ENCODE measurements at regions not wholly inside any gene's neighbourhood (a gene's known extent, or its start where the extent isn't known, plus 50 kb on each side); places are given as distances from the start of the nearest gene placed in this dataset.

DNA sequence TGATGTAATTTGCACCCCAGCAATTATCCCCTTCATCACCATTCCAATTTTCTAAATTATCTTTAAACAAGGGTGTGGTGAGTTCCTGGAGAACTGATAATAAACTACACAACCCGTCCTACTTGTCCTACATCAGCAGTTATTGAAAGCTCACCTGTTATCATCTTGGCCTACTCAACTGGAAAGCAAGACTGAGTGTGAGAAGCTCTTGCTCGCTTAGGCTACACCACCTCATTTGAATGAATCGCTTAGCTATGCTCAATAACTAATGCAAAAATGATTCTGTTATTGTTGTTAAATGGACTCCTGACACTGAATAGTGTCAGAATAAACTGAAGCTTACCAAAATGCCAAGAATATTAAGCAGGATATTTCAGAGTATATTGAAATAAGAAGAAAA, 115.4 kb upstream of the BTG1 start:
- no peak for TF ChIP-seq SUZ12 (IDR thresholded peaks at IDR 0.05; ENCODE audit: extremely low read depth, insufficient read depth, insufficient read length)
- no peak for TF ChIP-seq YY1 (IDR thresholded peaks at IDR 0.05; ENCODE audit: insufficient read depth, insufficient read length)
